Endothelial cell of umbilical vein (primary cell): ENCODE measurements at regions not wholly inside any gene's neighbourhood (a gene's known extent, or its start where the extent isn't known, plus 50 kb on each side); places are given as distances from the start of the nearest gene placed in this dataset.

Experiments
- BruUV-seq: library from RNA; stranded (reverse); fragments of 400-500 nt; replicated peaks from 2 replicates; lab custom pipeline; 2021; lab: Mats Ljungman, UMichigan
- CTCF ChIA-PET: fragments of 300-600, 350-600 bp; sonication (Branson Sonifier 250); formaldehyde crosslinking; loops from one replicate; lab custom pipeline; 2021; ENCODE audit warnings: antibody characterized with exemption, inconsistent platforms; lab: Charles Lee
- POLR2A ChIA-PET: fragments of 300-600, 350-600 bp; sonication (Branson Sonifier 250); formaldehyde crosslinking; loops from one replicate; lab custom pipeline; 2021; ENCODE audit warnings: antibody characterized with exemption, inconsistent platforms; lab: Charles Lee
- DNase-seq: peaks from one replicate; pipeline ENCODE4 v3.0.0-alpha.2; 2011; ENCODE audit warnings: low read depth, low spot score
- FAIRE-seq: peaks from 2 replicates; lab custom pipeline; 2011; peaks lifted over from hg19 to GRCh38; lab: Jason Lieb, UNC
- H2AFZ ChIP-seq: 2 replicates; pipeline ENCODE4 v1.6.0; 2012; ENCODE audit warnings: low read depth, low read length, control low read depth, inconsistent platforms
- H3K27ac ChIP-seq: 2 replicates; pipeline ENCODE4 v1.5.1; 2011; ENCODE audit warnings: low read depth, mild to moderate bottlenecking, control low read depth, low read length, moderate library complexity; ENCODE audit not compliant: insufficient read depth
- H3K27me3 ChIP-seq, 2 experiments: 2 replicates each; pipeline versions ENCODE4 v1.6.0 to v1.6.1; 2011; ENCODE audit warnings: low read length in 2 of 2, mixed read lengths in 1 of 2; ENCODE audit not compliant: control insufficient read depth in 2 of 2, insufficient read depth in 2 of 2
- H3K36me3 ChIP-seq, 2 experiments: 2 replicates in 1 of 2; 3 replicates in 1 of 2; pipeline ENCODE4 v1.5.1; 2011; ENCODE audit warnings: low read length in 2 of 2, mild to moderate bottlenecking in 1 of 2, moderate library complexity in 1 of 2; ENCODE audit not compliant: control insufficient read depth in 2 of 2, insufficient read depth in 2 of 2; ENCODE audit errors: extremely low read depth in 1 of 2
- H3K4me1 ChIP-seq: 3 replicates; pipeline ENCODE4 v1.5.1; 2011; ENCODE audit warnings: mild to moderate bottlenecking, low read length; ENCODE audit not compliant: control insufficient read depth, insufficient read depth; ENCODE audit errors: extremely low read depth
- H3K4me2 ChIP-seq: 2 replicates; pipeline ENCODE4 v1.6.1; 2011; ENCODE audit warnings: low read length, control low read depth, mixed read lengths; ENCODE audit not compliant: insufficient read depth
- H3K4me3 ChIP-seq, 3 experiments: fragments of 200-600 bp in 1 of 3; sonication (generic), shearing (Covaris generic) in 1 of 3; replicated peaks in 1 of 3; 2 replicates each; pipeline ENCODE4 v1.5.1; 2011 to 2016; ENCODE audit warnings: control low read depth in 3 of 3, low read length in 3 of 3, mild to moderate bottlenecking in 2 of 3, inconsistent platforms in 1 of 3, low read depth in 1 of 3, moderate library complexity in 1 of 3; ENCODE audit not compliant: insufficient read depth in 1 of 3
- H3K79me2 ChIP-seq: 2 replicates; pipeline ENCODE4 v1.6.0; 2012; ENCODE audit warnings: low read length, inconsistent platforms; ENCODE audit not compliant: control insufficient read depth, insufficient read depth
- H3K9ac ChIP-seq: replicated peaks from 2 replicates; pipeline ENCODE3; 2011; ENCODE audit warnings: low read length, control low read depth; ENCODE audit not compliant: insufficient read depth; ENCODE audit errors: extremely low read depth
- H3K9me1 ChIP-seq: replicated peaks from 3 replicates; pipeline ENCODE4 v1.6.0; 2011; ENCODE audit warnings: mild to moderate bottlenecking, low read length; ENCODE audit not compliant: control insufficient read depth, insufficient read depth; ENCODE audit errors: extremely low read depth
- H3K9me3 ChIP-seq: replicated peaks from 2 replicates; pipeline ENCODE4 v1.5.1; 2012; ENCODE audit warnings: low read length, inconsistent platforms; ENCODE audit not compliant: control insufficient read depth, insufficient read depth
- H4K20me1 ChIP-seq: replicated peaks from 2 replicates; pipeline ENCODE3; 2011; ENCODE audit warnings: mild to moderate bottlenecking, low read length; ENCODE audit not compliant: control insufficient read depth, insufficient read depth; ENCODE audit errors: extremely low read depth
- CTCF ChIP-seq, 2 donors: IDR thresholded peaks; 1 replicate in 1 of 2; 2 replicates in 1 of 2; pipeline ENCODE4 v1.5.1; 2011; ENCODE audit warnings: low read length in 2 of 2, mild to moderate bottlenecking in 2 of 2, moderate library complexity in 2 of 2, control low read depth in 1 of 2, inconsistent platforms in 1 of 2, low read depth in 1 of 2; ENCODE audit not compliant: insufficient read depth in 1 of 2; ENCODE audit errors: extremely low read depth in 1 of 2
- EZH2 ChIP-seq: IDR thresholded peaks from 2 replicates; pipeline ENCODE4 v1.6.1; 2012; ENCODE audit warnings: borderline replicate concordance, low read depth, mild to moderate bottlenecking, moderate library complexity, low read length, inconsistent platforms; ENCODE audit not compliant: severe bottlenecking
- FOS ChIP-seq: IDR thresholded peaks from 2 replicates; pipeline ENCODE4 v1.6.1; 2011; ENCODE audit warnings: mild to moderate bottlenecking, low read length, moderate library complexity, borderline replicate concordance; ENCODE audit not compliant: insufficient read depth
- GATA2 ChIP-seq: IDR thresholded peaks from 2 replicates; pipeline ENCODE4 v1.7.0; 2011; ENCODE audit warnings: low read depth, mild to moderate bottlenecking, moderate library complexity, mixed read lengths, low read length; ENCODE audit not compliant: insufficient read length, insufficient read depth
- JUN ChIP-seq: IDR thresholded peaks from 2 replicates; pipeline ENCODE4 v1.6.1; 2011; ENCODE audit warnings: borderline replicate concordance, low read depth; ENCODE audit not compliant: insufficient read length, insufficient read depth
- MAX ChIP-seq: IDR thresholded peaks from 2 replicates; pipeline ENCODE4 v1.6.1; 2011; ENCODE audit not compliant: insufficient read depth, insufficient read length
- MYC ChIP-seq: IDR thresholded peaks from one replicate; pipeline ENCODE4 v1.6.1; 2011; ENCODE audit warnings: mild to moderate bottlenecking, low read depth, low read length
- POLR2A ChIP-seq: IDR thresholded peaks from 2 replicates; pipeline ENCODE4 v1.6.1; 2012; ENCODE audit warnings: low read depth, mild to moderate bottlenecking, control low read depth, low read length
- POLR2AphosphoS5 ChIP-seq: IDR thresholded peaks from 2 replicates; pipeline ENCODE4 v1.6.1; 2012; ENCODE audit warnings: low read depth, mild to moderate bottlenecking, control low read depth, low read length, moderate library complexity; ENCODE audit not compliant: insufficient read depth
- dilution Hi-C: fragments of 300-500 bp; cut with MboI; formaldehyde crosslinking; loops from one replicate; pipeline ENCODE4 v1.15.0; 2019; ENCODE audit warnings: low sequenced_read_pairs; ENCODE audit not compliant: extremely low pct_ligation_motif_present
- intact Hi-C: fragments of 100-400 bp; cut with micrococcal nuclease; formaldehyde crosslinking; loops from one replicate; pipeline ENCODE4 v1.10.0; 2022

GRCh38 chr2:217491271-217491670 lies 511.5 kb downstream of the TNS1 start:
- ChIA-PET POLR2A (no interaction called here), CTCF (interaction anchor here (1.1 kb wide), 1 partner anchor 19 kb away, joined by 3 read pairs; no protein-coding TSS in a partner anchor)
- dilution Hi-C loops, result loop anchor here (25.0 kb wide), 1 partner anchor 329 kb away; no protein-coding TSS in a partner anchor
- H3K27ac ChIP-seq, result no peak overlapping the region
- H3K9me1 ChIP-seq, result no peaks in the 10 kb centered on the region
- no peak overlapping the region for H2AFZ ChIP-seq
- no peaks in the 10 kb centered on the region for H3K9me3 ChIP-seq
- intact Hi-C loops, result no loop called here
- DNase-seq (no peak), FAIRE-seq (no peak)
- no peak overlapping the region for H3K9ac ChIP-seq
- TF ChIP-seq FOS (no peak), POLR2AphosphoS5 (no peak), JUN (no peak), GATA2 (no peak), CTCF (IDR thresholded peaks at IDR 0.05; ENCODE audit: extremely low read depth in 1 of 2, insufficient read depth in 1 of 2, low read depth in 1 of 2, low read length in 2 of 2) (no peak), MYC (no peak), EZH2 (no peak), MAX (no peak), POLR2A (no peak)
- no peaks in the 10 kb centered on the region for H3K4me1 ChIP-seq
- H4K20me1 ChIP-seq, result no peaks in the 10 kb centered on the region
- H3K79me2 ChIP-seq, result no peaks in the 10 kb centered on the region
- H3K4me3 ChIP-seq, result no peak overlapping the region
- no TSS peak for BruUV-seq
- no peaks in the 10 kb centered on the region for H3K36me3 ChIP-seq
- H3K27me3 ChIP-seq, result no peaks in the 10 kb centered on the region
- no peak overlapping the region for H3K4me2 ChIP-seq
